Activated gamma-delta T cell treated with Interleukin-2 at 50 U/mL for 16 hours (primary cell): ENCODE measurements at regions not wholly inside any gene's neighbourhood (a gene's known extent, or its start where the extent isn't known, plus 50 kb on each side); places are given as distances from the start of the nearest gene placed in this dataset.
"Not testable (repeated sequence)": the region's sequence is repeated elsewhere in the genome, so short reads cannot be mapped to it uniquely, and the experiment has no call there.

ENCODE experiments used
- DNase-seq: peaks from one replicate; pipeline ENCODE4 v3.0.0-alpha.2; 2020

GRCh38 chr7:148515237-148515636 lies 75.3 kb upstream of the C7orf33 start:
- no peak for DNase-seq

DNA sequence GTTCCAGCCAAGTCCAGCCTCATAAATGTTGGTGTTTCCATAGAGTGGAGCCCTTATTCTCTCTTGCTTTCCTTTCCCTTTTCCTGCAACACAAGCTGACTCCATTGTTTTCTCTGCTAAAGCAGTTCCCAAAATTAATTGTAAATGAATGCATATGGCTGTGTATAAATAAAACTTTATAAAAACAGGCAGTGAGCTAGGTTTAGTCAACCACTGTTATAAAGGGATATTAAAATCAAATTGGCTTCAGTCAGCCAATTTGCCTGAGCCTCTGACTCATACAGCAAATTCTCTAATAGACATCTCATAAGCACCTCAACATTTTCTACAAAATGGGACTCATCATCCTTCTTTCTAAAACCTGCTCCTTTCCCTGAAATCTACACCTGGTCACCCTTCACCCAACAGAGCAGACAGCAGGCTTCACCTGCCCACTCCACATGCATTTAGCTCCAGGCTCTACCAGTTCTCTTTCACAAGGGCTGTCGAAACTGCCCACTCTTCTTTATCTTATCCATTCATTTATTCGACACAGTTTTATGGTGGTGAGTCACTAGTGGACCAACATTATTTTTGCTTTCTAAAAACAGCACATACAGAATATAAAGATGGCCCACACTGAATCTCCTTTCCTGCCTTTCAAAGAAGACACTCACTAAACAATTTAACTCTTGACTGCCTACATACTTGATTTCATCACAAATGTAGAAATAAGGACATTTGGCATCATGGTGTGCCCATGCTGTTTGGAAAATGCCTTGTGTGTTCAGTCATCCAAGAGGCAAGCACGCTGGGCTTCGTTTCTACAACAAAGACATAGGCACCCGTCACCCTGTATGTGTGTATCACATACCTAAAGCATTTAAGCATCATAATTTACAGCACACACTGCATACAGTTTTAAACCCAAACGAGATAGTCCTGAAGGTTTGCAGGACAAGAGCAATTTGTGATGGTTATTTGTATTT lies 74.6 kb upstream of the C7orf33 start:
- DNase-seq: no peak

GRCh38 chr7:148519386-148519785 lies 71.2 kb upstream of the C7orf33 start:
- DNase-seq: not testable (repeated sequence)

DNA sequence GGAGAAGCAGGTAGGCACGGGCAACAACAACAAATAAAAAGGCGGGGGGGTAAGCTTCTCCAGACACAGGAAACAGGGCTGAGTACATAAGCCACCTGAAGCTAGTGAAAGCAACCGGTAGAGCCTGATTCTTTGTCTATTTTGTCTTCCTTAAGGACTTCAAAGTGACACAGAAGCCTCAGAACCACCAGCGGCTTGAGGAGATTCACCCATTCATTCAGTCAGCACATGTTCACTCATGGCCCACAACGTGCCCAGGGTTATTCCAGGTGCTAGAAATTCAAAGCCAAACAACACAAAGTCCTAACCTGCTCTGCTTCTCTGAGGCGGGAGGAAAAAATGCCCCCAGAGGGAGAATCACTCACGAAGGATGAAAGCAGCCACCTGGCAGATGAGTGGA lies 69.3 kb upstream of the C7orf33 start:
- no peak for DNase-seq

DNA sequence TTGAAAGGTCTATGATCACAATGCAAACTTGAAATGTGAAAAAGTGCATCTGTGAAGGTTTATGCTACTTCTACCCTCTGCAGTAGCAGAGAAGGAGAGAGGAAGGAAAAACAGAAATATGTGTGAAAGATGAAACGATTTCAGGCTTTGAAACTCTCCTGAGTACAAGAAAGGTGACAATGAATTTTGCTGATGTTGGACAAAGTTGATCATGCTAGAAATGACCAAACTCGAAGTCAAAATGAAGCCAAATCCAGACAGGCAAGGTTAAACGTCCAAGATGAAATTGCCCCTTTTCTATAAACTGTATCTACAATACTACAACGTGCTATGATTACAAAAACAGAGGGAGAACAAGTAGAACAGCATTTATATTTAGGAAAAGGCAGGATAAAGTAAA lies 67.0 kb upstream of the C7orf33 start:
- no peak for DNase-seq

DNA sequence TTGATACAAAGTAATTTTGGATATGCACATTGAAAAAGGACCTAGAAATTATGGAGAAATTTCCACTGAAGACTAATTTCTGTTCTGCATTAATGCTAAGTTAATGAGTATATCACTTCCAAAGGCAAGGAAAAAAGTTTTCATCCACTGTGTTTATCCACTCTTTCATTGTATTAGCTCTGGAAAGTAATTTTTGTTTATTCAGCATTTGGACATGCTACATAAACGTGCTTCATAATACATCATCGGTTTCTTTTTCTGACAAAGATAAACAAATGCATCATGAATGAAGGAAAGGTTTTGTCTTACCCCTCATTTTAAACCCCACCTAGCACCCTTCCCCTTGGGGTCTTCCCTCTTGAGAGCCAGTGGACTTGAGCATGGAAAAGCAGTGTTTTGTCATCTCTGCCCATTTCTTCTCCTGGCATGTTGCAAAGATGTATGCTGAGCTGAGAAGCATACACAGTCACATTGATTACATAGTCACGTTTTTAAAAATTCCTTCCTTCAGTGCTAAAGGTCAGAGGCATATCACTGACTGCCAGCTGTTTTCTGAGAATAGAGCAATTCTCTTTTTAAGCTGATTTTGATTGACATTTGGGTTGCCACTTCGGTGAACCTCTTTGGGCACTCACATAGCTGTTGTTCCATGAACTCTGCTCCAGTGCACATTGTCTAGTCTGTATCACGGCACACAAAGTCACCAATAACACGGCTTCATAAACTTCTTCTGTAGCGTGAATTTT lies 65.9 kb upstream of the C7orf33 start:
- no peak for DNase-seq

DNA sequence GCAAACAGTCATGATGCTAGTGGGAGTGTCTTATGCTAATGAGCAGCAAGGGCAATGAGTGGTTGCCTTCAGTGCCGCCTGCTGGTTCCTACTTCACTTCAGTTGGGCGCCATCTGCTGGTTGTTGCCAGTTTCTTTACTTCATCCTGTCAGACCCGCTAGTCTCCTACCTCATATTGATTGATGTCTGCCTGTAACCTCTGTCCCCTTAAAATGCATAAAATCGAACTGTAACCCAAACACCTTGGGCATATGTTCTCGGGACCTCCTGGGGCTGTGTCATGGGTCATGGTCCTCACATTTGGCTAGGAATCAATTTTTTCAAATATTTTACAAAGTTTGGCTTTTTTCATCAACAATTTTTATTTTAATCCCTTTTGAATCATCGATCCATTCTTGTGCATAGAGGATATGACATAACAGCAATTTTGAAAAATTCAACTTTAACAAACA lies 62.8 kb upstream of the C7orf33 start:
- peak; percentile 78 for DNase-seq

DNA sequence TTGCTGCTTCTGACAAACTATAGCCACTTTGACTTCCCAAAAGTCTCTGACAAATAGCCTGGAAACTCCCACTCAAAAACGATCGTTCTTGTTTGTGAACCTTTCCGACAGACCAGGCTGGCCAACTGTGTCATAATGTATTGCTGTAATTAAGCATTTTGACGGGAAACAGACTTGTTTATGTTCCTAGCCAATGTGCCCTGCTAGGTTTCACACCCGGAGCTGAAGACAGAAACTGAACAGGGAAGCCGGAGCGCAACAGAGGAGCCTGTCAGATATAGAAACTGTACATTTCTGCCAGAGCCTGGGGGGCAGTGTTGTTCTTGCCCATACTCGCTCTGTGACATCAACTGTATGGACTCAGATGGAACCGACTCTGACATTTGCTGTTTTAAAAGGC lies 55.3 kb upstream of the C7orf33 start:
- no peak for DNase-seq

GRCh38 chr7:148537435-148537834 lies 53.1 kb upstream of the C7orf33 start:
- no peak for DNase-seq

- no peak for DNase-seq
Measured at GRCh38 chr7:148540041-148540738, 50.4 kb upstream of the C7orf33 start.
